K562 (cell line): ENCODE measurements at regions not wholly inside any gene's neighbourhood (a gene's known extent, or its start where the extent isn't known, plus 50 kb on each side); places are given as distances from the start of the nearest gene placed in this dataset.

Source experiments
- ATAC-seq: fragments of 200-7000 bp; cut with Tn5 transposase; 3 replicates; pipeline ENCODE4 v1.9.1; 2020; ENCODE audit warnings: moderate library complexity
- BruUV-seq: library from RNA; stranded (reverse); fragments of 400-500 nt; replicated peaks from 2 replicates; lab custom pipeline; 2021; lab: Mats Ljungman, UMichigan
- CTCF ChIA-PET: fragments of 300-600 bp; formaldehyde crosslinking; extraction: SDS; loops from one replicate; lab custom pipeline; 2021; ENCODE audit warnings: low intra/inter-chr PET ratio; lab: Yijun Ruan, JAX
- POLR2A ChIA-PET: fragments of 300-600, 350-650 bp; sonication (Branson Sonifier 250); formaldehyde crosslinking; extraction: SDS; loops from one replicate; lab custom pipeline; 2021; ENCODE audit warnings: antibody characterized with exemption, inconsistent platforms; lab: Yijun Ruan, JAX
- DNase-seq, 4 experiments: peaks; one replicate each; pipeline versions ENCODE4 v3.0.0 to v3.0.0-alpha.2; 2011 to 2018; ENCODE audit warnings: low spot score in 3 of 4, mixed read lengths in 3 of 4; ENCODE audit errors: extremely low read depth in 1 of 4
- FAIRE-seq: peaks from 2 replicates; lab custom pipeline; 2011; peaks lifted over from hg19 to GRCh38; lab: Jason Lieb, UNC
- H2AFZ ChIP-seq: 2 replicates; pipeline ENCODE4 v1.6.0; 2011; ENCODE audit warnings: low read depth, low read length, control low read depth, inconsistent platforms
- H3K27ac ChIP-seq: fragments of 200-600 bp; 3 replicates; pipeline ENCODE4 v1.8.0; 2011; ENCODE audit warnings: low read depth, mild to moderate bottlenecking, control low read depth, inconsistent platforms, low read length, moderate library complexity, mixed read lengths; ENCODE audit errors: extremely low read depth
- H3K27me3 ChIP-seq, 2 experiments: fragments of 300-600 bp in 1 of 2; 2 replicates in 1 of 2; 3 replicates in 1 of 2; pipeline versions ENCODE4 v1.6.0 to v1.8.0; 2011; ENCODE audit warnings: inconsistent platforms in 2 of 2, low read length in 2 of 2, mild to moderate bottlenecking in 1 of 2, mixed read lengths in 1 of 2, moderate library complexity in 1 of 2; ENCODE audit not compliant: control insufficient read depth in 2 of 2, insufficient read depth in 2 of 2
- H3K36me3 ChIP-seq: fragments of 300-600 bp; 3 replicates; pipeline ENCODE4 v1.8.0; 2011; ENCODE audit warnings: mild to moderate bottlenecking, low read length, inconsistent platforms; ENCODE audit not compliant: control insufficient read depth, insufficient read depth
- H3K4me1 ChIP-seq, 2 experiments: fragments of 200-600 bp in 1 of 2; replicated peaks in 1 of 2; 2 replicates in 1 of 2; 3 replicates in 1 of 2; pipeline versions ENCODE4 v1.5.1 to v1.8.0; 2011; ENCODE audit warnings: inconsistent platforms in 2 of 2, low read length in 2 of 2, mild to moderate bottlenecking in 1 of 2, mixed read lengths in 1 of 2, moderate library complexity in 1 of 2; ENCODE audit not compliant: control insufficient read depth in 2 of 2, insufficient read depth in 2 of 2
- H3K4me2 ChIP-seq: 2 replicates; pipeline ENCODE4 v1.6.1; 2011; ENCODE audit warnings: low read length, control low read depth, inconsistent platforms, mixed read lengths; ENCODE audit not compliant: insufficient read depth
- H3K4me3 ChIP-seq: fragments of 200-600 bp; sonication (generic), shearing (Covaris generic); 2 replicates; pipeline ENCODE4 v1.5.1; 2016; ENCODE audit warnings: control low read depth, inconsistent platforms
- H3K79me2 ChIP-seq: fragments of 200-600 bp; 3 replicates; pipeline ENCODE4 v1.8.0; 2011; ENCODE audit warnings: low read length, inconsistent platforms; ENCODE audit not compliant: control insufficient read depth, insufficient read depth
- H3K9ac ChIP-seq, 2 experiments: 2 replicates each; pipeline versions ENCODE4 v1.6.0 to v1.6.1; 2011; ENCODE audit warnings: low read depth in 2 of 2, low read length in 2 of 2, control low read depth in 1 of 2, inconsistent platforms in 1 of 2, mild to moderate bottlenecking in 1 of 2, mixed read lengths in 1 of 2; ENCODE audit not compliant: insufficient read depth in 1 of 2
- H3K9me1 ChIP-seq: one replicate; pipeline ENCODE4 v1.6.0; 2011; ENCODE audit warnings: inconsistent platforms, mild to moderate bottlenecking, low read length, moderate library complexity; ENCODE audit not compliant: control insufficient read depth, insufficient read depth
- H3K9me3 ChIP-seq: replicated peaks from 2 replicates; pipeline ENCODE4 v1.5.1; 2011; ENCODE audit warnings: low read depth, low read length, inconsistent platforms; ENCODE audit not compliant: control insufficient read depth, insufficient read depth
- H4K20me1 ChIP-seq: replicated peaks from 2 replicates; pipeline ENCODE4 v1.6.1; 2011; ENCODE audit warnings: low read length, inconsistent platforms, mixed read lengths; ENCODE audit not compliant: control insufficient read depth, insufficient read depth
- ATF7 ChIP-seq: fragments of 450-650 bp; IDR thresholded peaks from 2 replicates; pipeline ENCODE4 v1.7.1; 2014; ENCODE audit warnings: mild to moderate bottlenecking, moderate library complexity
- HLTF ChIP-seq: fragments of 450-650 bp; IDR thresholded peaks from 2 replicates; pipeline ENCODE4 v1.6.1; 2016
- MECOM ChIP-seq: fragments of 250-450 bp; sonication (Bioruptor Pico); IDR thresholded peaks from 2 replicates; pipeline ENCODE4 v1.8.0; 2022; ENCODE audit warnings: inconsistent platforms
- PHF20 ChIP-seq: fragments of 450-650 bp; IDR thresholded peaks from 2 replicates; pipeline ENCODE4 v1.6.1; 2018; ENCODE audit not compliant: partially characterized antibody
- POLR2B ChIP-seq: fragments of 450-650 bp; IDR thresholded peaks from 2 replicates; pipeline ENCODE4 v1.6.1; 2018; ENCODE audit warnings: low read depth; ENCODE audit not compliant: partially characterized antibody
- STAG1 ChIP-seq: sonication (generic); formaldehyde crosslinking; IDR thresholded peaks from 2 replicates; pipeline ENCODE4 v1.5.0; 2020; ENCODE audit warnings: missing genetic modification reagents, borderline replicate concordance
- ZNF282 ChIP-seq: sonication (generic); formaldehyde crosslinking; IDR thresholded peaks from 2 replicates; pipeline ENCODE4 v1.8.1; 2023; ENCODE audit warnings: missing genetic modification reagents
- WGBS: fragments of 100-300 bp; shearing (Covaris generic); methylation state at CpG from one replicate; pipeline ENCODE4 v1.1.6; 2016; ENCODE audit warnings: low coverage, mixed read lengths; ENCODE audit not compliant: insufficient coverage; ENCODE audit errors: missing lambda C conversion rate; 5-methylcytosine and 5-hydroxymethylcytosine counted together
- in situ Hi-C: fragments of 300-500 bp; cut with MboI; formaldehyde crosslinking; loops from 4 replicates; pipeline ENCODE4 v1.15.0; 2018; ENCODE audit warnings: inconsistent platforms, mixed read lengths
- intact Hi-C: fragments of 100-400 bp; cut with micrococcal nuclease; formaldehyde crosslinking; loops from 2 replicates; pipeline ENCODE4 v1.14.2; 2022
- TF ChIP-seq, protein P1 (sequence below): fragments of 250-450 bp; sonication (Bioruptor Pico); IDR thresholded peaks from 2 replicates; pipeline ENCODE4 v1.8.0; 2021; ENCODE audit warnings: borderline replicate concordance, mild to moderate bottlenecking, moderate library complexity; ENCODE audit not compliant: poor library complexity, severe bottlenecking
- TF ChIP-seq, protein P2 (sequence below): IDR thresholded peaks from 2 replicates; pipeline ENCODE4 v1.6.1; 2016; ENCODE audit warnings: missing genetic modification characterization, missing compliant biosample characterization
- TF ChIP-seq, protein P3 (sequence below): fragments of 450-650 bp; formaldehyde crosslinking; IDR thresholded peaks from 2 replicates; pipeline ENCODE4 v1.4.0; 2020; ENCODE audit warnings: mild to moderate bottlenecking, moderate library complexity
- TF ChIP-seq, protein P4 (sequence below): fragments of 450-650 bp; IDR thresholded peaks from 2 replicates; pipeline ENCODE4 v1.6.1; 2014; ENCODE audit warnings: low read depth, mild to moderate bottlenecking, moderate library complexity, borderline replicate concordance

DNA sequence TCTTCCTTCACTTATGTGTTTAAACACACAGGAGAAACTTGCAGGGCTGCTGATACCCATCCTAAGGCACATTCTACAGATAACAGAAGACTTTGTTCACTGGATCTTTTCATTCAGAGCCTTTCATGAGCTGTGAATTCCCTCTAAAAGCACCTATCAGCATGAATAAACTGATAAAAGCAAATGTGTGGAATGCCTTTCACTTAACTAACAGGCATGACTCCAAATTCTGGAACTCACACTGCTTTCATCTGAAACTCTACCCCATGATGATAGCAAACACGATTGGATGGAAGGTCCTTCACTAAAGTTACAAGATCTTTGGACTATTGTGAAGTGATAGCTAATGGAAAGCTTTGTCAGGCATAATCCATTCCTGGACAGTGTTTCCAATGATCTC, 457.3 kb downstream of the EFNB2 start:
- Histone ChIP-seq H3K27me3 (no peaks in the 10 kb centered on the region), H4K20me1 (no peaks in the 10 kb centered on the region), H3K4me3 (no peak overlapping the region), H3K27ac (no peak overlapping the region), H2AFZ (no peak overlapping the region), H3K79me2 (no peaks in the 10 kb centered on the region), H3K4me2 (no peak overlapping the region), H3K9me1 (no peaks in the 10 kb centered on the region), H3K36me3 (no peaks in the 10 kb centered on the region), H3K9me3 (no peaks in the 10 kb centered on the region), H3K9ac (no peak overlapping the region), H3K4me1 (no peaks in the 10 kb centered on the region)
- FAIRE-seq (no peak), ATAC-seq (no peak), DNase-seq (no peak)
- WGBS = 0% methylated on average over 1 of the region's 1 CpG
- in situ Hi-C loops (no loop called here), intact Hi-C loops (no loop called here)
- ChIA-PET POLR2A (no interaction called here), CTCF (no interaction called here)
- TF ChIP-seq, protein P1, sequence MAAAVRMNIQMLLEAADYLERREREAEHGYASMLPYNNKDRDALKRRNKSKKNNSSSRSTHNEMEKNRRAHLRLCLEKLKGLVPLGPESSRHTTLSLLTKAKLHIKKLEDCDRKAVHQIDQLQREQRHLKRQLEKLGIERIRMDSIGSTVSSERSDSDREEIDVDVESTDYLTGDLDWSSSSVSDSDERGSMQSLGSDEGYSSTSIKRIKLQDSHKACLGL (CRISPR knock-in tag) = no peak
- TF ChIP-seq PHF20 = no peak
- no peak for TF ChIP-seq POLR2B
- TF ChIP-seq ZNF282 (CRISPR knock-in tag) = no peak
- TF ChIP-seq, protein P2, sequence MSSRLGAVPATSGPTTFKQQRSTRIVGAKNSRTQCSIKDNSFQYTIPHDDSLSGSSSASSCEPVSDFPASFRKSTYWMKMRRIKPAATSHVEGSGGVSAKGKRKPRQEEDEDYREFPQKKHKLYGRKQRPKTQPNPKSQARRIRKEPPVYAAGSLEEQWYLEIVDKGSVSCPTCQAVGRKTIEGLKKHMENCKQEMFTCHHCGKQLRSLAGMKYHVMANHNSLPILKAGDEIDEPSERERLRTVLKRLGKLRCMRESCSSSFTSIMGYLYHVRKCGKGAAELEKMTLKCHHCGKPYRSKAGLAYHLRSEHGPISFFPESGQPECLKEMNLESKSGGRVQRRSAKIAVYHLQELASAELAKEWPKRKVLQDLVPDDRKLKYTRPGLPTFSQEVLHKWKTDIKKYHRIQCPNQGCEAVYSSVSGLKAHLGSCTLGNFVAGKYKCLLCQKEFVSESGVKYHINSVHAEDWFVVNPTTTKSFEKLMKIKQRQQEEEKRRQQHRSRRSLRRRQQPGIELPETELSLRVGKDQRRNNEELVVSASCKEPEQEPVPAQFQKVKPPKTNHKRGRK (tag) = no peak
- TF ChIP-seq MECOM = no peak
- TF ChIP-seq, protein P3, sequence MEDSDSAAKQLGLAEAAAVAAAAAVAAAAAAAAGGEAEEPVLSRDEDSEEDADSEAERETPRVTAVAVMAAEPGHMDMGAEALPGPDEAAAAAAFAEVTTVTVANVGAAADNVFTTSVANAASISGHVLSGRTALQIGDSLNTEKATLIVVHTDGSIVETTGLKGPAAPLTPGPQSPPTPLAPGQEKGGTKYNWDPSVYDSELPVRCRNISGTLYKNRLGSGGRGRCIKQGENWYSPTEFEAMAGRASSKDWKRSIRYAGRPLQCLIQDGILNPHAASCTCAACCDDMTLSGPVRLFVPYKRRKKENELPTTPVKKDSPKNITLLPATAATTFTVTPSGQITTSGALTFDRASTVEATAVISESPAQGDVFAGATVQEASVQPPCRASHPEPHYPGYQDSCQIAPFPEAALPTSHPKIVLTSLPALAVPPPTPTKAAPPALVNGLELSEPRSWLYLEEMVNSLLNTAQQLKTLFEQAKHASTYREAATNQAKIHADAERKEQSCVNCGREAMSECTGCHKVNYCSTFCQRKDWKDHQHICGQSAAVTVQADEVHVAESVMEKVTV (CRISPR knock-in tag) = no peak
- no peak for TF ChIP-seq STAG1 (CRISPR knock-in tag)
- no peak for TF ChIP-seq HLTF
- no peak for TF ChIP-seq ATF7
- TF ChIP-seq, protein P4, sequence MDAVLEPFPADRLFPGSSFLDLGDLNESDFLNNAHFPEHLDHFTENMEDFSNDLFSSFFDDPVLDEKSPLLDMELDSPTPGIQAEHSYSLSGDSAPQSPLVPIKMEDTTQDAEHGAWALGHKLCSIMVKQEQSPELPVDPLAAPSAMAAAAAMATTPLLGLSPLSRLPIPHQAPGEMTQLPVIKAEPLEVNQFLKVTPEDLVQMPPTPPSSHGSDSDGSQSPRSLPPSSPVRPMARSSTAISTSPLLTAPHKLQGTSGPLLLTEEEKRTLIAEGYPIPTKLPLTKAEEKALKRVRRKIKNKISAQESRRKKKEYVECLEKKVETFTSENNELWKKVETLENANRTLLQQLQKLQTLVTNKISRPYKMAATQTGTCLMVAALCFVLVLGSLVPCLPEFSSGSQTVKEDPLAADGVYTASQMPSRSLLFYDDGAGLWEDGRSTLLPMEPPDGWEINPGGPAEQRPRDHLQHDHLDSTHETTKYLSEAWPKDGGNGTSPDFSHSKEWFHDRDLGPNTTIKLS = no peak
- BruUV-seq = no TSS peak
